ENCODE measurements at regions not wholly inside any gene's neighbourhood (a gene's known extent, or its start where the extent isn't known, plus 50 kb on each side); places are given as distances from the start of the nearest gene placed in this dataset.

- DNase-seq (ENCODE audit: low read depth in 2 of 2) = no peak
Observed at GRCh38 chr16:9518051-9518450, 426.6 kb downstream of the HAPSTR1 start.

- DNase-seq (ENCODE audit: low read depth in 2 of 2) = no peak
Observed at GRCh38 chr16:9518581-9518980, 427.1 kb downstream of the HAPSTR1 start.

- no peak for DNase-seq (ENCODE audit: low read depth in 2 of 2)
Observed at GRCh38 chr16:9521749-9522370, 430.4 kb downstream of the HAPSTR1 start.

GRCh38 chr16:9522614-9523013 lies 431.2 kb downstream of the HAPSTR1 start:
- no peak for DNase-seq (ENCODE audit: low read depth in 2 of 2)

- no peak for DNase-seq (ENCODE audit: low read depth in 2 of 2)
Observed at GRCh38 chr16:9523994-9524393, 432.6 kb downstream of the HAPSTR1 start.

- DNase-seq (ENCODE audit: low read depth in 2 of 2) = no peak
Observed at GRCh38 chr16:9525037-9525436, 433.6 kb downstream of the HAPSTR1 start.

GRCh38 chr16:9526791-9527190 lies 435.3 kb downstream of the HAPSTR1 start:
- no peak for DNase-seq (ENCODE audit: low read depth in 2 of 2)

- no peak for DNase-seq (ENCODE audit: low read depth in 2 of 2)
Observed at GRCh38 chr16:9527976-9528375, 436.5 kb downstream of the HAPSTR1 start.

- DNase-seq (ENCODE audit: low read depth in 2 of 2) = no peak
Observed at GRCh38 chr16:9528511-9529079, 437.2 kb downstream of the HAPSTR1 start.

- DNase-seq (ENCODE audit: low read depth in 2 of 2) = no peak
Observed at GRCh38 chr16:9533042-9533441, 441.6 kb downstream of the HAPSTR1 start.

- no peak for DNase-seq (ENCODE audit: low read depth in 2 of 2)
Observed at GRCh38 chr16:9534759-9535158, 443.3 kb downstream of the HAPSTR1 start.

- no peak for DNase-seq (ENCODE audit: low read depth in 2 of 2)
Observed at GRCh38 chr16:9536905-9537304, 445.5 kb downstream of the HAPSTR1 start.

- no peak for DNase-seq (ENCODE audit: low read depth in 2 of 2)
Observed at GRCh38 chr16:9539346-9539745, 447.9 kb downstream of the HAPSTR1 start.

- no peak for DNase-seq (ENCODE audit: low read depth in 2 of 2)
Observed at GRCh38 chr16:9541723-9542122, 450.3 kb downstream of the HAPSTR1 start.

- DNase-seq (ENCODE audit: low read depth in 2 of 2) = no peak
Observed at GRCh38 chr16:9542165-9542755, 450.8 kb downstream of the HAPSTR1 start.

GRCh38 chr16:9545522-9546437 lies 454.3 kb downstream of the HAPSTR1 start:
- no peak for DNase-seq (ENCODE audit: low read depth in 2 of 2)

GRCh38 chr16:9546438-9546786 lies 455.0 kb downstream of the HAPSTR1 start:
- DNase-seq (ENCODE audit: low read depth in 2 of 2) = no peak

- no peak for DNase-seq (ENCODE audit: low read depth in 2 of 2)
Observed at GRCh38 chr16:9549487-9549886, 458.0 kb downstream of the HAPSTR1 start.

- DNase-seq (ENCODE audit: low read depth in 2 of 2) = no peak
Observed at GRCh38 chr16:9555051-9555450, 463.6 kb downstream of the HAPSTR1 start.

GRCh38 chr16:9556949-9557665 lies 465.7 kb downstream of the HAPSTR1 start:
- no peak for DNase-seq (ENCODE audit: low read depth in 2 of 2)

GRCh38 chr16:9557713-9558112 lies 466.3 kb downstream of the HAPSTR1 start:
- DNase-seq (ENCODE audit: low read depth in 2 of 2) = no peak

GRCh38 chr16:9566099-9566498 lies 474.7 kb downstream of the HAPSTR1 start:
- no peak for DNase-seq (ENCODE audit: low read depth in 2 of 2)

Data from fibroblast of skin of left quadriceps (primary cell).